ENCODE measurements at regions not wholly inside any gene's neighbourhood (a gene's known extent, or its start where the extent isn't known, plus 50 kb on each side); places are given as distances from the start of the nearest gene placed in this dataset.

- TF ChIP-seq CTCF (IDR thresholded peaks at IDR 0.05) (no peak), POLR2A (IDR thresholded peaks at IDR 0.05) (no peak)
These were observed 72.0 kb downstream of the RCN1 start for GRCh38 chr11:32162906-32163305.
